ENCODE measurements at regions not wholly inside any gene's neighbourhood (a gene's known extent, or its start where the extent isn't known, plus 50 kb on each side); places are given as distances from the start of the nearest gene placed in this dataset.

DNA sequence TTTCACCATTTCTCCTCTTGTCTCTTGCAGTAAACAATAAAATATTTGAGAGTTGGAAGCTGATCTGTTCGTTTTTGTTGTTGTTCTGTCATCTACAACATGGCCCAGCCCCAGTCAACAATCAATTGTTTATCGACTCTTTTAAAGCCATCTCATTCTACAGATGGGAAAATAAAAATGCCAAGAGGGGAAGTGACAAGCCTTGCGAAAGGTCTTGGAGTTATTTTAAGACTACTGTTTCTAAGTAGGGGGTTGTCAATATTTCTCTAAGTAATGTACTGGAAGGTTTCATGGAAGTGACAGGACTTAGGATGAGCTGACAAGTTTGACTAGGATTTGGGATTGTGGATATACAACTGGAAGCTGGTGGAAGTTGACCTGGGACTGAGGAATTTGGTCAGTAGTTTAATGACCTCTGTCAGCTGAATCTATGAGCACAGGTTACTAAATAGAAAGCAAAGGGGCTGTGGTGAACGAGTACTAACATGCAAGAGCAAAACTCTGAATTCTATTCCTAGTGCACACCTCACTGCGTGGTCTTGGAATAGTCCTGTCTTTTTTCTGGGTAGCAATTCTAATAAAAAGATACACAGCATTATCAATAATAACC is 57.5 kb upstream of the ADRB2 start:
- Histone ChIP-seq H3K36me3 (ENCODE audit: control insufficient read depth in 2 of 3, insufficient read depth in 3 of 3, low read length in 3 of 3) (no peaks in the 10 kb centered on the region), H3K27ac (ENCODE audit: low read depth in 2 of 2, low read length in 2 of 2) (no peak overlapping the region), H3K27me3 (ENCODE audit: control insufficient read depth, insufficient read depth, low read length) (no peaks in the 10 kb centered on the region), H3K4me1 (ENCODE audit: control insufficient read depth in 2 of 3, insufficient read depth in 2 of 3, low read depth in 1 of 3, low read length in 3 of 3) (no peaks in the 10 kb centered on the region), H3K9me3 (ENCODE audit: control insufficient read depth in 2 of 3, insufficient read depth in 1 of 3, low read length in 3 of 3) (no peaks in the 10 kb centered on the region), H3K9ac (ENCODE audit: low read length in 3 of 3) (no peak overlapping the region), H3K4me3 (ENCODE audit: low read length in 3 of 3) (no peak overlapping the region)
- intact Hi-C loops (cut with DNase I) = no loop called here
- FAIRE-seq = no peak
- TF ChIP-seq, protein P1, sequence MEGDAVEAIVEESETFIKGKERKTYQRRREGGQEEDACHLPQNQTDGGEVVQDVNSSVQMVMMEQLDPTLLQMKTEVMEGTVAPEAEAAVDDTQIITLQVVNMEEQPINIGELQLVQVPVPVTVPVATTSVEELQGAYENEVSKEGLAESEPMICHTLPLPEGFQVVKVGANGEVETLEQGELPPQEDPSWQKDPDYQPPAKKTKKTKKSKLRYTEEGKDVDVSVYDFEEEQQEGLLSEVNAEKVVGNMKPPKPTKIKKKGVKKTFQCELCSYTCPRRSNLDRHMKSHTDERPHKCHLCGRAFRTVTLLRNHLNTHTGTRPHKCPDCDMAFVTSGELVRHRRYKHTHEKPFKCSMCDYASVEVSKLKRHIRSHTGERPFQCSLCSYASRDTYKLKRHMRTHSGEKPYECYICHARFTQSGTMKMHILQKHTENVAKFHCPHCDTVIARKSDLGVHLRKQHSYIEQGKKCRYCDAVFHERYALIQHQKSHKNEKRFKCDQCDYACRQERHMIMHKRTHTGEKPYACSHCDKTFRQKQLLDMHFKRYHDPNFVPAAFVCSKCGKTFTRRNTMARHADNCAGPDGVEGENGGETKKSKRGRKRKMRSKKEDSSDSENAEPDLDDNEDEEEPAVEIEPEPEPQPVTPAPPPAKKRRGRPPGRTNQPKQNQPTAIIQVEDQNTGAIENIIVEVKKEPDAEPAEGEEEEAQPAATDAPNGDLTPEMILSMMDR (IDR thresholded peaks at IDR 0.05; ENCODE audit: borderline replicate concordance, extremely low read depth, insufficient read depth) = no peak
- DNase-seq = no peak

DNA sequence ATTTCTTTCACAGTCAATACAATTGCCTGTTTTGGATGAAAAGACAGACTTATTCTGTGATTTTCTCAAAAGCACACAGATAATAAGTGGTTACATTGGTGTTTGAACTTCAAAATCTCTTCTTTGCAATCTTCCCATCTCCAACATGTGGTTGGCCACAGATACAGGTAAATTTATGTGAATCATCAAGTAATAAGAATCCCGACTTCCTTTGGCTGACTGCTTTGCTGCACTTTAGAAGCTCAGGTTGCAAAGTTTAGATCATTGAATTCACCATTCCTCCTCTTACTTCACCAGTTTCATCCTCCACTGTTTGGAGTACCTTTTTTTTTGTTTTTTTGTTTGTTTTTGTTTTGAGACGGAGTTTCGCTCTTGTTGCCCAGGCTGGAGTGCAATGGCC is 56.5 kb upstream of the ADRB2 start:
- Histone ChIP-seq H3K27me3 (ENCODE audit: control insufficient read depth, insufficient read depth, low read length) (no peaks in the 10 kb centered on the region), H3K9me3 (ENCODE audit: control insufficient read depth in 2 of 3, insufficient read depth in 1 of 3, low read length in 3 of 3) (no peaks in the 10 kb centered on the region), H3K27ac (ENCODE audit: low read depth in 2 of 2, low read length in 2 of 2) (no peak overlapping the region), H3K4me1 (ENCODE audit: control insufficient read depth in 2 of 3, insufficient read depth in 2 of 3, low read depth in 1 of 3, low read length in 3 of 3) (no peaks in the 10 kb centered on the region), H3K9ac (ENCODE audit: low read length in 3 of 3) (no peak overlapping the region), H3K36me3 (ENCODE audit: control insufficient read depth in 2 of 3, insufficient read depth in 3 of 3, low read length in 3 of 3) (no peaks in the 10 kb centered on the region), H3K4me3 (ENCODE audit: low read length in 3 of 3) (no peak overlapping the region)
- TF ChIP-seq, protein P1 (IDR thresholded peaks at IDR 0.05; ENCODE audit: borderline replicate concordance, extremely low read depth, insufficient read depth) = no peak
- FAIRE-seq (no peak), DNase-seq (peak in 1 of 5 donors; percentile 1)
- intact Hi-C loops (cut with DNase I) = no loop called here

DNA sequence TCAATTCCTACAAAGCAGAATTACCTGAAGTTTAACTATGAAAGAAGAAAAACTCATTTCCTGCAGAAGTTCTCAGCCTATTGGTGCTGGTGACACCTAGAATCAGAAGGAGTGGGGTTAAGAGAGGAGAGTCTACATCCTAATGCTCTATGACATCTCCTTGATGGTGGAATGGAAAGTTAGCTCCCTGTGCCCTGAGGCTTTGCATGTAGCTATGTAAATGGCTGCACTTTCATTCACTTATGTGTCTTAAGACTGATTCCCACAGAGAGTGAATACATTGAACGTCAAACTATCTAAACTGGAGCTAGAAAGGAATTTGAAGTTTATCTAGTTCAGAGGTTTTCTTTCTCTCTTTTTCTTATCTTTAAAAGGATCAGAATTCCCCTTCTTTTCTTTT is 52.1 kb upstream of the ADRB2 start:
- TF ChIP-seq, protein P1 (IDR thresholded peaks at IDR 0.05; ENCODE audit: borderline replicate concordance, extremely low read depth, insufficient read depth) = no peak
- Histone ChIP-seq H3K9ac (ENCODE audit: low read length in 3 of 3) (no peak overlapping the region), H3K4me1 (ENCODE audit: control insufficient read depth in 2 of 3, insufficient read depth in 2 of 3, low read depth in 1 of 3, low read length in 3 of 3) (no peaks in the 10 kb centered on the region), H3K4me3 (ENCODE audit: low read length in 3 of 3) (no peak overlapping the region), H3K9me3 (ENCODE audit: control insufficient read depth in 2 of 3, insufficient read depth in 1 of 3, low read length in 3 of 3) (no peaks in the 10 kb centered on the region), H3K36me3 (ENCODE audit: control insufficient read depth in 2 of 3, insufficient read depth in 3 of 3, low read length in 3 of 3) (no peaks in the 10 kb centered on the region), H3K27me3 (ENCODE audit: control insufficient read depth, insufficient read depth, low read length) (no peaks in the 10 kb centered on the region), H3K27ac (ENCODE audit: low read depth in 2 of 2, low read length in 2 of 2) (no peak overlapping the region)
- FAIRE-seq (no peak), DNase-seq (no peak)
- intact Hi-C loops (cut with DNase I) = no loop called here

DNA sequence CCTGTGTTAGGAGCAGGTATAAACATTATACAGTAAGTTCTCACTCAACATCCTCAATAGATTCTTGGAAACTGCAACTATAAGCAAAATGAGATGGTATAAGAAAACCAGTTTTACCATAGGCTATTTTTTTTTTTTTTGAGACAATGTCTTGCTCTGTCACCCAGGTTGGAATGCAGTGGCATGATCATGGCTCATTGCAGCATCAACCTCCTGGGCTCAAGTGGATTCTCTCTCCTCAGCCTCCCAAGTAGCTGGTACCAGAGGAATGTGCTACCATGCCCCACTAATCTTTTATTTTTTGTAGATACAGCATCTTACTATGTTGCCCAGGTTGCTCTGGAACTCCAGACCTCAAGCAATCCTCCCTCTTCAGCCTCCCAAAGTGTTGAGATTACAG is 50.1 kb upstream of the ADRB2 start:
- no peak for FAIRE-seq
- Histone ChIP-seq H3K9me3 (ENCODE audit: control insufficient read depth in 2 of 3, insufficient read depth in 1 of 3, low read length in 3 of 3) (no peaks in the 10 kb centered on the region), H3K36me3 (ENCODE audit: control insufficient read depth in 2 of 3, insufficient read depth in 3 of 3, low read length in 3 of 3) (no peaks in the 10 kb centered on the region), H3K27ac (ENCODE audit: low read depth in 2 of 2, low read length in 2 of 2) (no peak overlapping the region), H3K4me1 (ENCODE audit: control insufficient read depth in 2 of 3, insufficient read depth in 2 of 3, low read depth in 1 of 3, low read length in 3 of 3) (no peaks in the 10 kb centered on the region), H3K4me3 (ENCODE audit: low read length in 3 of 3) (no peak overlapping the region), H3K9ac (ENCODE audit: low read length in 3 of 3) (no peak overlapping the region), H3K27me3 (ENCODE audit: control insufficient read depth, insufficient read depth, low read length) (no peaks in the 10 kb centered on the region)
- TF ChIP-seq, protein P1 (IDR thresholded peaks at IDR 0.05; ENCODE audit: borderline replicate concordance, extremely low read depth, insufficient read depth) = no peak
- DNase-seq = no peak
- intact Hi-C loops (cut with DNase I) = no loop called here
